BJ (cell line): ENCODE measurements at regions not wholly inside any gene's neighbourhood (a gene's known extent, or its start where the extent isn't known, plus 50 kb on each side); places are given as distances from the start of the nearest gene placed in this dataset.

Experiments
- CTCF ChIA-PET: fragments of 350-600 bp; formaldehyde crosslinking; extraction: SDS; loops from one replicate; lab custom pipeline; 2021; ENCODE audit warnings: antibody characterized with exemption, inconsistent platforms; lab: Yijun Ruan, JAX
- POLR2A ChIA-PET: fragments of 300-600 bp; sonication (Branson Sonifier 250); formaldehyde crosslinking; extraction: SDS; loops from one replicate; lab custom pipeline; 2021; ENCODE audit warnings: antibody characterized with exemption; lab: Charles Lee
- DNase-seq: peaks from one replicate; pipeline ENCODE4 v3.0.0-alpha.2; 2011; ENCODE audit warnings: low read depth
- H3K27me3 ChIP-seq: 2 replicates; pipeline ENCODE4 v1.6.0; 2011; ENCODE audit warnings: low read length; ENCODE audit not compliant: control insufficient read depth, insufficient read depth
- H3K36me3 ChIP-seq: 2 replicates; pipeline ENCODE4 v1.5.1; 2011; ENCODE audit warnings: low read length; ENCODE audit not compliant: control insufficient read depth, insufficient read depth
- H3K4me3 ChIP-seq: 2 replicates; pipeline ENCODE4 v1.5.1; 2011; ENCODE audit warnings: low read depth, mild to moderate bottlenecking, control low read depth, low read length
- CTCF ChIP-seq: IDR thresholded peaks from 2 replicates; pipeline ENCODE4 v1.5.1; 2011; ENCODE audit warnings: low read depth, mild to moderate bottlenecking, control low read depth, inconsistent platforms, low read length, moderate library complexity; ENCODE audit not compliant: insufficient read depth

GRCh38 chr14:46482200-46482599, 169.4 kb downstream of the RPL10L start:
- DNase-seq: no peak
- TF ChIP-seq CTCF: no peak
- Histone ChIP-seq H3K36me3 (no peaks in the 10 kb centered on the region), H3K4me3 (no peak overlapping the region), H3K27me3 (no peaks in the 10 kb centered on the region)
- ChIA-PET CTCF (no interaction called here), POLR2A (no interaction called here)

DNA sequence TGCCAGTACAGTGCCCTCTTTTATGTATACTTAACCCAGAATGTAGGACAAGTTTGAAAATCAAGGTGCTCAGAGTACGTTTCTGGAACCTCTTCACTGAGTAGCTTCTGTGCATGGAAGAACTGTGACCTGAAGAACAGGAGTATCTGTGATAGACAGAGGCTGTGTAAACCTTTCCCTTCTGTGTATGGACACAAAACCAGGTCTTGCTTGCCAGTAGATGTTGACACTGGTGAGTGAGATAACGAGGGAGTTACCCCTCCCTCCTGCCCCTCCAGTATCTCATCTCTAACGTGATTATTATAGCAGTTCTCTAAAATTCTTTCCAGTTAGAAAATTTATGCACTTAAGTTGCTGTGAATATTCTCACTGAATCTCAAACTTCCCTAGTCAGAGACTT, 170.8 kb downstream of the RPL10L start:
- Histone ChIP-seq H3K27me3 (no peaks in the 10 kb centered on the region), H3K36me3 (no peaks in the 10 kb centered on the region), H3K4me3 (no peak overlapping the region)
- POLR2A ChIA-PET: no interaction called here
- TF ChIP-seq CTCF: no peak
- no peak for DNase-seq
- CTCF ChIA-PET: interaction anchor here (1.2 kb wide), 1 partner anchor 10 kb away, joined by 3 read pairs; no protein-coding TSS in a partner anchor

- Histone ChIP-seq H3K4me3 (no peak overlapping the region), H3K36me3 (no peaks in the 10 kb centered on the region), H3K27me3 (no peaks in the 10 kb centered on the region)
- ChIA-PET POLR2A (no interaction called here), CTCF (no interaction called here)
- DNase-seq: no peak
- no peak for TF ChIP-seq CTCF
Observed at GRCh38 chr14:46472261-46472660, 179.3 kb downstream of the RPL10L start.

GRCh38 chr14:46464341-46464740, 187.2 kb downstream of the RPL10L start:
- CTCF ChIA-PET: no interaction called here

DNA sequence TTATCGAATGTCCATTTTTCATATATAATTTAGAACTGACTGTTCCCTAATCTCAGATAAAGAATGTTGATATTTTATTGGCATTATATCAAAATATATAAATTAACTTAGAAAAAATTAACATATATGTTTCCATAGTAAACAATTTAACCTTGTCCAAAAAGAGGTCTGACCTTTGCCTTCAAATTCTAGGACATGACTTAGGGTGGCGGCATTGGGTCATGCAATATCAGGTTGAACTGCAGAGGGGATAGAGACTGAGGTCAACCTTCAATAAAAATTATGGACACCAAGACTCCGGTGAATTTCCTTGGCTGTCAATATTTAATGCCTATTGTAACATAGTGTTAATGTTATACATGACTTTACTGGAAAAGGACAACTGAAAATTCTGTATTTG, 199.8 kb downstream of the RPL10L start:
- no peak overlapping the region for H3K4me3 ChIP-seq
- no peak for DNase-seq
- no peak for TF ChIP-seq CTCF
- H3K36me3 ChIP-seq: no peaks in the 10 kb centered on the region
- ChIA-PET POLR2A (no interaction called here), CTCF (no interaction called here)
- no peaks in the 10 kb centered on the region for H3K27me3 ChIP-seq

More at GRCh38 chr14:46464341-46464740, 187.2 kb downstream of the RPL10L start:
- no peak for TF ChIP-seq CTCF
- Histone ChIP-seq H3K4me3 (no peak overlapping the region), H3K27me3 (no peaks in the 10 kb centered on the region), H3K36me3 (no peaks in the 10 kb centered on the region)
- no peak for DNase-seq
- POLR2A ChIA-PET: no interaction called here
